ENCODE measurements at regions not wholly inside any gene's neighbourhood (a gene's known extent, or its start where the extent isn't known, plus 50 kb on each side); places are given as distances from the start of the nearest gene placed in this dataset.

DNA sequence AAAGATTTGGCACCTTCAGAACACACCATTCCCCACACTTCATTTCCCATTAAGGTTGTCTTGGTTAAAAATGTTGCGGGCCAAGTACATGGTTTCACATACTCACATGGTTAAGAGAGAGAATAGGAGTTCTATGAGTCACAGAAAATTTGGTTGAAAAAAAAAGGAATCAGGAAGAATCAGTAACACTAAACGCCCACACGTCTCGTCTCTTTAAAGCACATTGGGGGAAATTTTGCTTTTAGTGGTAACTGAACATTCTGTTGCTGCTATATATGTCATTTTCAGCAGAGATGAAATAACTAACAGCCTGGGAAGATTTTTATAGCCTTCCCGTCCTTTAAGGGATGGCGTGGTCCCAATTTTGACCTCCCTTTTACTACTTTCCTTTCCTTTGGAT is 132.9 kb upstream of the ERG start:
- CTCF ChIA-PET: no interaction called here

DNA sequence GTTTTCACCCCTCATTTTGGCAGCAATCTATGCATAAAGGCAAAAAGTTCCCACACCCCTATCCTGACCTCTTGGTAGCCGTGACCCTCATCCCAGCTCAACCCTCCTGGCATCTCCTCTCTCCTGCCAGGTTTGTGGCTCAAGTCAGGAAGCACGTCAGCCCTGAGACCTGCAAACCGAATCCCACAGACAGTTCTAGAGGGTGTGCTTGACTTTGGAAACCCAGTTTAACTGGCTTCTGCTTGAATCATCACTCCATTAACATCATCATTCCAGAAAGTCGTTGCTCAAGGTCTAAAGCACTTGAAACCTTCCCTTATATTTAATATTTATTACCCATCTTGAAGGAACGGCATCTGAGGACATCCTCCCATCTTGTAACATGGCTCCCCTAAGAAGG is 133.4 kb upstream of the ERG start:
- Histone ChIP-seq H3K4me3 (ENCODE audit: low read depth, low read length) (no peak overlapping the region), H3K9me3 (ENCODE audit: control insufficient read depth, insufficient read depth, low read depth, low read length) (no peaks in the 10 kb centered on the region), H3K27ac (ENCODE audit: extremely low read depth, low read depth, low read length) (no peak overlapping the region), H3K36me3 (ENCODE audit: control insufficient read depth in 2 of 2, insufficient read depth in 1 of 2, low read length in 2 of 2) (no peaks in the 10 kb centered on the region), H3K4me1 (ENCODE audit: control insufficient read depth, insufficient read depth, low read length) (no peaks in the 10 kb centered on the region)
- POLR2A ChIA-PET: no interaction called here
- no peak for TF ChIP-seq ZNF830 (tag by site-specific recombination; IDR thresholded peaks at IDR 0.05; ENCODE audit: low read depth)
- TF ChIP-seq ZBTB48 (tag by site-specific recombination; IDR thresholded peaks at IDR 0.05): no peak
- TF ChIP-seq ZNF24 (tag by site-specific recombination; IDR thresholded peaks at IDR 0.05): no peak
- no peak for TF ChIP-seq ZIC2 (tag by site-specific recombination; IDR thresholded peaks at IDR 0.05)
- no peak for TF ChIP-seq ZNF548 (tag by site-specific recombination; IDR thresholded peaks at IDR 0.05)
- no peak for TF ChIP-seq ZNF324 (tag by site-specific recombination; IDR thresholded peaks at IDR 0.05)
- TF ChIP-seq ZNF132 (tag by site-specific recombination; IDR thresholded peaks at IDR 0.05; ENCODE audit: borderline replicate concordance): no peak
- no peak for TF ChIP-seq ZNF449 (tag by site-specific recombination; IDR thresholded peaks at IDR 0.05)
- TF ChIP-seq ZNF157 (tag by site-specific recombination; IDR thresholded peaks at IDR 0.05): no peak
- TF ChIP-seq, protein P1, sequence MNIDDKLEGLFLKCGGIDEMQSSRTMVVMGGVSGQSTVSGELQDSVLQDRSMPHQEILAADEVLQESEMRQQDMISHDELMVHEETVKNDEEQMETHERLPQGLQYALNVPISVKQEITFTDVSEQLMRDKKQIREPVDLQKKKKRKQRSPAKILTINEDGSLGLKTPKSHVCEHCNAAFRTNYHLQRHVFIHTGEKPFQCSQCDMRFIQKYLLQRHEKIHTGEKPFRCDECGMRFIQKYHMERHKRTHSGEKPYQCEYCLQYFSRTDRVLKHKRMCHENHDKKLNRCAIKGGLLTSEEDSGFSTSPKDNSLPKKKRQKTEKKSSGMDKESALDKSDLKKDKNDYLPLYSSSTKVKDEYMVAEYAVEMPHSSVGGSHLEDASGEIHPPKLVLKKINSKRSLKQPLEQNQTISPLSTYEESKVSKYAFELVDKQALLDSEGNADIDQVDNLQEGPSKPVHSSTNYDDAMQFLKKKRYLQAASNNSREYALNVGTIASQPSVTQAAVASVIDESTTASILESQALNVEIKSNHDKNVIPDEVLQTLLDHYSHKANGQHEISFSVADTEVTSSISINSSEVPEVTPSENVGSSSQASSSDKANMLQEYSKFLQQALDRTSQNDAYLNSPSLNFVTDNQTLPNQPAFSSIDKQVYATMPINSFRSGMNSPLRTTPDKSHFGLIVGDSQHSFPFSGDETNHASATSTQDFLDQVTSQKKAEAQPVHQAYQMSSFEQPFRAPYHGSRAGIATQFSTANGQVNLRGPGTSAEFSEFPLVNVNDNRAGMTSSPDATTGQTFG (tag by site-specific recombination; IDR thresholded peaks at IDR 0.05; ENCODE audit: borderline replicate concordance): no peak
- no peak for TF ChIP-seq ZBTB6 (tag by site-specific recombination; IDR thresholded peaks at IDR 0.05)
- no peak for TF ChIP-seq ZBTB44 (tag by site-specific recombination; IDR thresholded peaks at IDR 0.05)
- CTCF ChIA-PET: no interaction called here

More for the DNA sequence above, 132.9 kb upstream of the ERG start:
- H3K27ac ChIP-seq (ENCODE audit: extremely low read depth, low read depth, low read length): no peak overlapping the region
- H3K36me3 ChIP-seq (ENCODE audit: control insufficient read depth in 2 of 2, insufficient read depth in 1 of 2, low read length in 2 of 2): no peaks in the 10 kb centered on the region
- no peaks in the 10 kb centered on the region for H3K4me1 ChIP-seq (ENCODE audit: control insufficient read depth, insufficient read depth, low read length)
- no peak overlapping the region for H3K4me3 ChIP-seq (ENCODE audit: low read depth, low read length)
- TF ChIP-seq ZFP41 (tag by site-specific recombination; IDR thresholded peaks at IDR 0.05; ENCODE audit: borderline replicate concordance) (no peak), ZFP37 (tag by site-specific recombination; IDR thresholded peaks at IDR 0.05) (no peak), AEBP2 (tag by site-specific recombination; IDR thresholded peaks at IDR 0.05; ENCODE audit: borderline replicate concordance) (no peak), ZXDB (tag by site-specific recombination; IDR thresholded peaks at IDR 0.05) (no peak), ZNF747 (tag by site-specific recombination; IDR thresholded peaks at IDR 0.05) (no peak), ZNF302 (tag by site-specific recombination; IDR thresholded peaks at IDR 0.05; ENCODE audit: low read depth) (no peak), ZNF768 (tag by site-specific recombination; IDR thresholded peaks at IDR 0.05) (no peak), ELK4 (IDR thresholded peaks at IDR 0.05; ENCODE audit: borderline replicate concordance, low read depth, low read length) (no peak), ZNF510 (tag by site-specific recombination; IDR thresholded peaks at IDR 0.05; ENCODE audit: insufficient replicate concordance) (no peak), ZNF610 (tag by site-specific recombination; IDR thresholded peaks at IDR 0.05; ENCODE audit: borderline replicate concordance) (no peak), PRDM1 (tag by site-specific recombination; IDR thresholded peaks at IDR 0.05) (no peak)
- TF ChIP-seq, protein P2, sequence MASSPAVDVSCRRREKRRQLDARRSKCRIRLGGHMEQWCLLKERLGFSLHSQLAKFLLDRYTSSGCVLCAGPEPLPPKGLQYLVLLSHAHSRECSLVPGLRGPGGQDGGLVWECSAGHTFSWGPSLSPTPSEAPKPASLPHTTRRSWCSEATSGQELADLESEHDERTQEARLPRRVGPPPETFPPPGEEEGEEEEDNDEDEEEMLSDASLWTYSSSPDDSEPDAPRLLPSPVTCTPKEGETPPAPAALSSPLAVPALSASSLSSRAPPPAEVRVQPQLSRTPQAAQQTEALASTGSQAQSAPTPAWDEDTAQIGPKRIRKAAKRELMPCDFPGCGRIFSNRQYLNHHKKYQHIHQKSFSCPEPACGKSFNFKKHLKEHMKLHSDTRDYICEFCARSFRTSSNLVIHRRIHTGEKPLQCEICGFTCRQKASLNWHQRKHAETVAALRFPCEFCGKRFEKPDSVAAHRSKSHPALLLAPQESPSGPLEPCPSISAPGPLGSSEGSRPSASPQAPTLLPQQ (tag by site-specific recombination; IDR thresholded peaks at IDR 0.05): no peak
- POLR2A ChIA-PET: no interaction called here
- no peaks in the 10 kb centered on the region for H3K9me3 ChIP-seq (ENCODE audit: control insufficient read depth, insufficient read depth, low read depth, low read length)
